PC-3 (cell line): ENCODE measurements at regions not wholly inside any gene's neighbourhood (a gene's known extent, or its start where the extent isn't known, plus 50 kb on each side); places are given as distances from the start of the nearest gene placed in this dataset.

Experiments used
- CTCF ChIP-seq: fragments of 300-600 bp; sonication (generic); conservative IDR thresholded peaks from 2 replicates; pipeline ENCODE4 v1.5.1; 2017; ENCODE audit warnings: antibody characterized with exemption, low read depth, mild to moderate bottlenecking, low read length
- EZH2 ChIP-seq: fragments of 300-600 bp; sonication (generic); IDR thresholded peaks from one replicate; pipeline ENCODE4 v1.6.1; 2017; ENCODE audit warnings: antibody characterized with exemption, mild to moderate bottlenecking, low read length; ENCODE audit not compliant: unreplicated experiment

DNA sequence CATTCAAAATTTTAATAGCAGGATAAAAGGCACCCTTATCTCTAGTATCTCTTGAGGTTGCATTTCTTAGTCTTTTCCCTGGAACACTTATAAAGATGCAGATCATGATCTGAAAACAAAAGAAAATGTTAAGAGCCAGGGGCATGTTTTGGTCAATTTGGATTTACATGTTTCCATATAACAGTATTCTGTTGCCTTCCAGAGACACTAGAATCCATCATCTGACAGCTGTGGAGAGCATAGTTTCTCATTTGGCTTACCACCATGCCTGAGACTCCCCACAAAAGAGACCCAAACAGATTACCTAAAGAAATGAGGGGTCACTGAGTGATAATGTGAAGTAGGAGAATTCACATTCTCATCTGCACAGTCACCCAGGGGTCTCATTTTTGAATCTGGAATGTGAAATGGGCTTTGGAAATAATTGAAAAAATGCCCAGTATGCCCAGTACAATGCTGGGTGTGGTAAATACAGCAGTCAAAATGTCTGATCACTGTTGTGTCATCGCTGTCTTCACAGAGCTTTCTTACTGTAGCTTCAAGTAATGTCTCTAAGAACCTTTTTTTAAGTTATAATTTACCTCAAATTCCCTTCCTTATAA, 79.9 kb upstream of the ZBTB20 start:
- no peak for TF ChIP-seq CTCF
- TF ChIP-seq EZH2: no peak
